H9 (cell line): ENCODE measurements at regions not wholly inside any gene's neighbourhood (a gene's known extent, or its start where the extent isn't known, plus 50 kb on each side); places are given as distances from the start of the nearest gene placed in this dataset.

Experiments
- DNase-seq: peaks from one replicate; pipeline ENCODE4 v3.0.0-alpha.2; 2017
- H2AFZ ChIP-seq: one replicate; pipeline ENCODE4 v1.6.1; 2013; ENCODE audit warnings: mild to moderate bottlenecking, low read length, control low read depth, moderate library complexity
- H2AK5ac ChIP-seq: 2 replicates; pipeline ENCODE4 v1.6.1; 2013; ENCODE audit warnings: low read length, control low read depth, mixed read lengths; ENCODE audit not compliant: insufficient read length
- H2BK120ac ChIP-seq: one replicate; pipeline ENCODE4 v1.6.1; 2013; ENCODE audit warnings: low read depth, mild to moderate bottlenecking, low read length, control low read depth, inconsistent platforms; ENCODE audit not compliant: poor library complexity, severe bottlenecking
- H2BK12ac ChIP-seq: 2 replicates; pipeline ENCODE4 v1.6.1; 2013; ENCODE audit warnings: low read length, control low read depth, mixed read lengths, low read depth; ENCODE audit not compliant: insufficient read length
- H2BK15ac ChIP-seq: 2 replicates; pipeline ENCODE4 v1.6.1; 2013; ENCODE audit warnings: low read depth, low read length, control low read depth
- H2BK20ac ChIP-seq: one replicate; pipeline ENCODE4 v1.6.1; 2013; ENCODE audit warnings: low read depth, mild to moderate bottlenecking, low read length, control low read depth, inconsistent platforms; ENCODE audit not compliant: poor library complexity, severe bottlenecking
- H2BK5ac ChIP-seq: 2 replicates; pipeline ENCODE4 v1.6.1; 2013; ENCODE audit warnings: low read length, control low read depth, mixed read lengths; ENCODE audit not compliant: insufficient read length
- H3K14ac ChIP-seq: 2 replicates; pipeline ENCODE4 v1.6.1; 2013; ENCODE audit warnings: low read length, control low read depth; ENCODE audit not compliant: insufficient read depth
- H3K18ac ChIP-seq: 2 replicates; pipeline ENCODE4 v1.6.1; 2013; ENCODE audit warnings: low read depth, mild to moderate bottlenecking, mixed read lengths, low read length, control low read depth; ENCODE audit not compliant: insufficient read length
- H3K23ac ChIP-seq: 2 replicates; pipeline ENCODE4 v1.6.1; 2013; ENCODE audit warnings: low read length, control low read depth, mixed read lengths, low read depth; ENCODE audit not compliant: insufficient read length
- H3K23me2 ChIP-seq: 2 replicates; pipeline ENCODE4 v1.6.1; 2013; ENCODE audit warnings: low read depth, mild to moderate bottlenecking, mixed read lengths, low read length, control low read depth; ENCODE audit not compliant: insufficient read length, poor library complexity, severe bottlenecking
- H3K27ac ChIP-seq: 2 replicates; pipeline ENCODE4 v1.5.1; 2013; ENCODE audit warnings: low read length, control low read depth, mixed read lengths, low read depth; ENCODE audit not compliant: insufficient read length
- H3K27me3 ChIP-seq: 2 replicates; pipeline ENCODE4 v1.6.1; 2013; ENCODE audit warnings: low read length, control low read depth, inconsistent platforms; ENCODE audit not compliant: insufficient read depth
- H3K4ac ChIP-seq: 2 replicates; pipeline ENCODE4 v1.6.1; 2013; ENCODE audit warnings: low read depth, mild to moderate bottlenecking, control low read depth, inconsistent platforms, low read length, moderate library complexity
- H3K4me1 ChIP-seq: 2 replicates; pipeline ENCODE4 v1.6.1; 2013; ENCODE audit warnings: low read length, control low read depth, inconsistent platforms; ENCODE audit not compliant: insufficient read depth
- H3K4me2 ChIP-seq: 2 replicates; pipeline ENCODE4 v1.6.1; 2013; ENCODE audit warnings: low read length, control low read depth, mixed read lengths; ENCODE audit not compliant: insufficient read length, insufficient read depth
- H3K56ac ChIP-seq: 2 replicates; pipeline ENCODE4 v1.6.1; 2013; ENCODE audit warnings: low read depth, mild to moderate bottlenecking, mixed read lengths, low read length, control low read depth; ENCODE audit not compliant: insufficient read length
- H3K79me1 ChIP-seq: 2 replicates; pipeline ENCODE4 v1.6.1; 2013; ENCODE audit warnings: low read depth, mild to moderate bottlenecking, moderate library complexity, low read length, control low read depth, inconsistent platforms; ENCODE audit not compliant: insufficient read depth, poor library complexity, severe bottlenecking
- H3K79me2 ChIP-seq: 2 replicates; pipeline ENCODE4 v1.6.1; 2013; ENCODE audit warnings: low read length, control low read depth, inconsistent platforms; ENCODE audit not compliant: insufficient read depth
- H3K9ac ChIP-seq: 2 replicates; pipeline ENCODE4 v1.6.1; 2013; ENCODE audit warnings: low read length, control low read depth, mixed read lengths; ENCODE audit not compliant: insufficient read length; ENCODE audit errors: extremely low read depth
- H3K9me3 ChIP-seq: one replicate; pipeline ENCODE4 v1.6.1; 2013; ENCODE audit warnings: low read depth, low read length, inconsistent platforms; ENCODE audit not compliant: control insufficient read depth
- H3T11ph ChIP-seq: one replicate; pipeline ENCODE4 v1.6.1; 2013; ENCODE audit warnings: mild to moderate bottlenecking, low read length, control low read depth, inconsistent platforms
- H4K20me1 ChIP-seq: one replicate; pipeline ENCODE4 v1.6.1; 2013; ENCODE audit not compliant: control insufficient read depth, insufficient read length, insufficient read depth
- H4K5ac ChIP-seq: 2 replicates; pipeline ENCODE4 v1.6.1; 2013; ENCODE audit warnings: low read depth, mild to moderate bottlenecking, mixed read lengths, low read length, control low read depth; ENCODE audit not compliant: insufficient read length
- H4K8ac ChIP-seq: replicated peaks from 2 replicates; pipeline ENCODE4 v1.6.1; 2013; ENCODE audit warnings: low read length, control low read depth, mixed read lengths, low read depth; ENCODE audit not compliant: insufficient read length
- H4K91ac ChIP-seq: 2 replicates; pipeline ENCODE4 v1.6.1; 2013; ENCODE audit warnings: low read depth, mild to moderate bottlenecking, moderate library complexity, mixed read lengths, low read length, control low read depth; ENCODE audit not compliant: insufficient read length
- H3K27ac Mint-ChIP-seq, 3 experiments: 2 replicates in 2 of 3; 3 replicates in 1 of 3; pipeline ENCODE4 v1.8.0; 2020 to 2021; ENCODE audit warnings: mixed read lengths in 3 of 3, mild to moderate bottlenecking in 1 of 3, moderate library complexity in 1 of 3
- H3K27me3 Mint-ChIP-seq: 2 replicates; pipeline ENCODE4 v1.8.0; 2021; ENCODE audit warnings: low read depth, mild to moderate bottlenecking, moderate library complexity, mixed read lengths
- H3K36me3 Mint-ChIP-seq, 3 experiments: 2 replicates in 2 of 3; 3 replicates in 1 of 3; pipeline ENCODE4 v1.8.0; 2020 to 2021; ENCODE audit warnings: low read depth in 3 of 3, mixed read lengths in 3 of 3; ENCODE audit not compliant: insufficient read depth in 1 of 3
- H3K4me1 Mint-ChIP-seq, 2 experiments: 2 replicates each; pipeline ENCODE4 v1.8.0; 2020; ENCODE audit warnings: mixed read lengths in 2 of 2
- H3K4me3 Mint-ChIP-seq, 2 experiments: 2 replicates in 1 of 2; 3 replicates in 1 of 2; pipeline ENCODE4 v1.8.0; 2020 to 2021; ENCODE audit warnings: mild to moderate bottlenecking in 2 of 2, mixed read lengths in 2 of 2, moderate library complexity in 1 of 2
- H3K9me3 Mint-ChIP-seq, 2 experiments: 2 replicates in 1 of 2; 3 replicates in 1 of 2; pipeline ENCODE4 v1.8.0; 2020; ENCODE audit warnings: mild to moderate bottlenecking in 2 of 2, mixed read lengths in 2 of 2, moderate library complexity in 1 of 2
- WGBS: extraction: QIAGEN DNeasy Blood & Tissue Kit; methylation state at CpG from one replicate; pipeline ENCODE4 v1.1.7; 2013; ENCODE audit warnings: missing lambda C conversion rate, low lambda C conversion rate, mixed read lengths; ENCODE audit not compliant: insufficient read length; ENCODE audit errors: extremely low coverage; 5-methylcytosine and 5-hydroxymethylcytosine counted together
- TF ChIP-seq, protein P1 (sequence below): fragments of 200-600 bp; sonication (generic); conservative IDR thresholded peaks from 3 replicates; pipeline ENCODE4 v1.8.0; 2021; ENCODE audit warnings: antibody characterized with exemption, mild to moderate bottlenecking

DNA sequence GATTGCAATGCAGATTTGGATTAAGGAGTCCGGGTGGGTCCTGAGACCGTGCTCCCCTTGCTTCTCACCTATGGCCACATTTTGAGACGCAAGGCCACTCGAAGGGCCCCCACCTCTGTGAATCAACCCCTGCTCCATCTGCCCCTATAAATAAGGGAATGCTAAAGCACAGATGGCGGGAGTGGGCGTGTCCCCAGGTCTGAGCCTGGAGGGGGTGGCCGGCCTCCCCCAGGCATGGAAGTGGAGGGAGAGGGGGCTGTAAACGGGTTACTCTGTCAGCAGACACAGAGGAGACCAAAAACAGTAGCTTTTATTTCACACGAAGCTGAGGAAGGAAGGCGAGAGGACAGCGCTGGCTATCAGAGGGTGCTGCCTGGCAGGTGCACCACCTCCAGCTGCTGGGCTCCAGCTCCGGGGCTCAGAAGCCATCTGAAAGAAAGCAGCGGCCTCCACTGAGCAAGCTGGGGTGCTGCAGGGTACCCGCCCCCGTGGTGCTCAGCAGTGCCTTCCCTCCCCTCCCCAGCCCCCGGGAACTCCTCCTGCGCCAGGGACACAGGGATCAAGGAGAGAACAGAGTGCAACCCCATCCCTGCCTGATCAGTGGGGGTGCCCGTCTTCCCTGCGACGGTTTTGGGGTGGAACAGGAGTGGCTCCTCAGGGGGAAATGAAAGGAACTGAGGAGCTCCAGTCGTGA lies 56.7 kb upstream of the RAB6C start:
- Histone ChIP-seq H3K27me3 (no peaks in the 10 kb centered on the region), H2AFZ (no peak overlapping the region), H2BK12ac (no peak overlapping the region), H3K27ac (no peak overlapping the region), H3K9me3 (no peaks in the 10 kb centered on the region), H3K23me2 (peaks cover 11% of the 10 kb centered on the region), H3K23ac (no peak overlapping the region), H3T11ph (no peak overlapping the region), H3K9ac (no peak overlapping the region), H3K4me2 (peak overlapping the region; percentile 69), H3K79me1 (no peaks in the 10 kb centered on the region), H2AK5ac (no peak overlapping the region), H2BK20ac (no peak overlapping the region), H4K20me1 (no peaks in the 10 kb centered on the region), H4K5ac (no peak overlapping the region), H3K56ac (no peak overlapping the region), H4K8ac (no peak overlapping the region), H2BK120ac (no peak overlapping the region), H4K91ac (no peak overlapping the region), H3K18ac (no peak overlapping the region), H3K14ac (no peak overlapping the region), H2BK5ac (no peak overlapping the region), H3K79me2 (no peaks in the 10 kb centered on the region), H3K4ac (no peak overlapping the region), H3K4me1 (no peaks in the 10 kb centered on the region), H2BK15ac (no peak overlapping the region)
- peak overlapping the region; percentile 63 to 78 for H3K4me3 Mint-ChIP-seq
- no peak overlapping the region for H3K27ac Mint-ChIP-seq
- TF ChIP-seq, protein P1, sequence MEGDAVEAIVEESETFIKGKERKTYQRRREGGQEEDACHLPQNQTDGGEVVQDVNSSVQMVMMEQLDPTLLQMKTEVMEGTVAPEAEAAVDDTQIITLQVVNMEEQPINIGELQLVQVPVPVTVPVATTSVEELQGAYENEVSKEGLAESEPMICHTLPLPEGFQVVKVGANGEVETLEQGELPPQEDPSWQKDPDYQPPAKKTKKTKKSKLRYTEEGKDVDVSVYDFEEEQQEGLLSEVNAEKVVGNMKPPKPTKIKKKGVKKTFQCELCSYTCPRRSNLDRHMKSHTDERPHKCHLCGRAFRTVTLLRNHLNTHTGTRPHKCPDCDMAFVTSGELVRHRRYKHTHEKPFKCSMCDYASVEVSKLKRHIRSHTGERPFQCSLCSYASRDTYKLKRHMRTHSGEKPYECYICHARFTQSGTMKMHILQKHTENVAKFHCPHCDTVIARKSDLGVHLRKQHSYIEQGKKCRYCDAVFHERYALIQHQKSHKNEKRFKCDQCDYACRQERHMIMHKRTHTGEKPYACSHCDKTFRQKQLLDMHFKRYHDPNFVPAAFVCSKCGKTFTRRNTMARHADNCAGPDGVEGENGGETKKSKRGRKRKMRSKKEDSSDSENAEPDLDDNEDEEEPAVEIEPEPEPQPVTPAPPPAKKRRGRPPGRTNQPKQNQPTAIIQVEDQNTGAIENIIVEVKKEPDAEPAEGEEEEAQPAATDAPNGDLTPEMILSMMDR, result no peak
- H3K4me1 Mint-ChIP-seq, result peaks cover 5 to 10% of the 10 kb centered on the region in 2 experiments
- no peak for DNase-seq
- H3K36me3 Mint-ChIP-seq, result peaks cover 2 to 18% (median 2%) of the 10 kb centered on the region in 3 experiments; a peak in 4 of 7 replicates
- H3K27me3 Mint-ChIP-seq, result peaks cover 49% of the 10 kb centered on the region
- WGBS, result no CpG with 5 or more reads among the region's 21 CpGs
- H3K9me3 Mint-ChIP-seq, result peaks cover 17 to 18% of the 10 kb centered on the region in 2 experiments
